ENCODE measurements at regions not wholly inside any gene's neighbourhood (a gene's known extent, or its start where the extent isn't known, plus 50 kb on each side); places are given as distances from the start of the nearest gene placed in this dataset.
A peak's percentile ranks its signal among the peaks of the same experiment; 100 is the strongest.

DNA sequence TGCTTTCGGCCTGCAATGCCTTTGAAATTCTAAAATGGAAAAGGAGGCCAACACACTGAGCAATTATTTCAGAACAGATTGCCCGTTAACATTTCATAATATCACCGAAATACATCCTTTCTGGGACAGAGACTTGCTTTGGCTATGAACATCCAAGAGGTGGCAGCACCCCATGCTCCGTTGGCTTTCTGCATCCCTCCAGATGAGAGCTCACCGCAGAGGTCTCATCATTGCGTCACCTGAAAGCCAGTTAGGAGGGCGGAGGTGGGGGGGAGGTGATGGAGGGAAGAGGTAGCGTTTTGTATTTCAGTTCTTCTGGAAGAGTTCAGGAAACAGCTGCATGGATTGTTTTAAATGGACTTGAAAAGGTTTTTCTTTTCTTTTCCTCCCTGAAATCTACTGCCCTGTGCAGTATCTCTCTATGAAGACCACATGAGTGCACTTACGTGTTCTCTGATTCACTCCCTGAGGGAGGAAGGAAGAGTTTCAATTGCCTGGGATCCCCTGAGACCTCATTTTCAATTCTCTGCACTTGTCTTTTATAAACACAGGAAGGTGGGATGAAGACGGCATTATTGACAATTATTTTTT is 166.8 kb upstream of the PGRMC2 start (continued):
- TF ChIP-seq, protein P1, sequence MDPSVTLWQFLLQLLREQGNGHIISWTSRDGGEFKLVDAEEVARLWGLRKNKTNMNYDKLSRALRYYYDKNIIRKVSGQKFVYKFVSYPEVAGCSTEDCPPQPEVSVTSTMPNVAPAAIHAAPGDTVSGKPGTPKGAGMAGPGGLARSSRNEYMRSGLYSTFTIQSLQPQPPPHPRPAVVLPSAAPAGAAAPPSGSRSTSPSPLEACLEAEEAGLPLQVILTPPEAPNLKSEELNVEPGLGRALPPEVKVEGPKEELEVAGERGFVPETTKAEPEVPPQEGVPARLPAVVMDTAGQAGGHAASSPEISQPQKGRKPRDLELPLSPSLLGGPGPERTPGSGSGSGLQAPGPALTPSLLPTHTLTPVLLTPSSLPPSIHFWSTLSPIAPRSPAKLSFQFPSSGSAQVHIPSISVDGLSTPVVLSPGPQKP (IDR thresholded peaks at IDR 0.05; ENCODE audit: borderline replicate concordance, low read depth, low read length) = no peak
- TF ChIP-seq CEBPB (IDR thresholded peaks at IDR 0.05; ENCODE audit: low read depth, low read length) = peak; percentile 98

DNA sequence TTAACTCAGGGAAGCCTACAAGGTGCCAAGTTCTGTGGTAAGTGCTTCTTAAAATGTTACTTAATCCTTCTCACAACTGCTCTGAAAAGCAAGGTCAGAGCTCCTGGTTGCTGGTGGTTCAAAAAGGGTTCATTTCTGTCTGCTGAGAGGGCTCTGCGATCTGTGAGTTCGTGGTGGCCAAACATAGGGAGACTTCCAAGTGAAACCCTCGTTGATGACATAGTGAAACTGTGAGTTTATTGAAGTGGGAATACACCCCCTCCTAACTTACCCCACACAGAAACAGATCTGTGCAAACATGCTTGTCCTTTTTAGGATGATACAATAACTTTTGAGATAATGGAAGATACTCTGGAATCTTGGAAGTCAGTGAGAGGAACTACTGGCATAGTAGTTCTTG is 164.8 kb upstream of the PGRMC2 start:
- no peak overlapping the region for H3K9ac ChIP-seq (ENCODE audit: low read depth, low read length)
- no peak overlapping the region for H3K56ac ChIP-seq (ENCODE audit: extremely low read depth, insufficient read depth, low read length)
- H3K4ac ChIP-seq (ENCODE audit: low read depth, low read length) = peak overlapping the region; percentile 49; the same call in 1 of the 2 replicates
- no peak overlapping the region for H3K23ac ChIP-seq (ENCODE audit: low read depth, low read length)
- WGBS, 2 experiments (ENCODE audit: extremely low coverage in 2 of 2, insufficient read length in 1 of 2) = no CpG with 5 or more reads among the region's 3 CpGs
- no peak overlapping the region for H3K4me2 ChIP-seq (ENCODE audit: low read depth, low read length)
- H3K79me1 ChIP-seq (ENCODE audit: low read depth in 1 of 2, low read length in 2 of 2) = 0 out of 4 replicates have a peak, but pooled peaks cover 0 to 4% of the 10 kb centered on the region in 2 experiments
- peak overlapping the region; percentile 43 for H2BK20ac ChIP-seq (ENCODE audit: low read depth, low read length)
- peak overlapping the region; percentile 30; the same call in 1 of the 2 replicates for H3K18ac ChIP-seq (ENCODE audit: low read depth, low read length)
- peak overlapping the region; percentile 37 for H2AFZ ChIP-seq (replicated peaks; ENCODE audit: low read length, poor library complexity)
- intact Hi-C loops (cut with micrococcal nuclease) (loop anchor here (5.0 to 10.0 kb wide), 3 partner anchors 65 to 640 kb away; partner anchors contain the start of gene SCLT1), dilution Hi-C loops (cut with HindIII; ENCODE audit: low sequenced_read_pairs, unreplicated experiment) (no loop called here), in situ Hi-C loops (cut with MboI; ENCODE audit: low sequenced_read_pairs) (loop anchor here (5.0 to 10.0 kb wide), 2 partner anchors 258 to 410 kb away; no protein-coding TSS in a partner anchor)
- H2BK15ac ChIP-seq (ENCODE audit: low read depth, low read length) = peak overlapping the region; percentile 40
- 0 out of 2 replicates have a peak overlapping the region, but pooled peaks have one; percentile 2 for H3K27ac ChIP-seq (ENCODE audit: insufficient read depth, low read length)
- H4K20me1 ChIP-seq (ENCODE audit: insufficient read depth, low read length) = no peaks in the 10 kb centered on the region
- H3K9me3 ChIP-seq (ENCODE audit: control insufficient read depth, insufficient read depth, low read length) = no peaks in the 10 kb centered on the region
- POLR2A ChIA-PET (ENCODE audit: unreplicated experiment) = no interaction called here
- ATAC-seq (ENCODE audit: low read depth) (no peak), DNase-seq (no peak)
- H4K8ac ChIP-seq (ENCODE audit: low read depth in 2 of 2, low read length in 2 of 2) = peak overlapping the region; percentile 28 to 46; a peak in 3 of 4 replicates
- H3K36me3 ChIP-seq (ENCODE audit: control insufficient read depth, insufficient read depth, low read length) = no peaks in the 10 kb centered on the region
- CTCF ChIA-PET = no interaction called here
- H2BK120ac ChIP-seq (ENCODE audit: low read depth, low read length) = peak overlapping the region; percentile 62
- H4K91ac ChIP-seq (ENCODE audit: insufficient read depth, low read depth, low read length) = peak overlapping the region; percentile 63
- no TSS peak for BruUV-seq (replicated peaks)
- no peak overlapping the region for H3K4me3 ChIP-seq (ENCODE audit: insufficient read depth, low read depth, low read length)
- H2AK9ac ChIP-seq (replicated peaks; ENCODE audit: low read depth, low read length, poor library complexity) = no peak overlapping the region
- H2AK5ac ChIP-seq (ENCODE audit: low read depth, low read length) = no peak overlapping the region
- peak overlapping the region; percentile 39; the same call in 1 of the 2 replicates for H4K5ac ChIP-seq (ENCODE audit: low read depth, low read length)
- no peak for TF ChIP-seq POLR2A (IDR thresholded peaks at IDR 0.05; ENCODE audit: low read depth, low read length)
- no peak for TF ChIP-seq RCOR1 (IDR thresholded peaks at IDR 0.05; ENCODE audit: insufficient replicate concordance, low read length)
- TF ChIP-seq, protein P1 (IDR thresholded peaks at IDR 0.05; ENCODE audit: borderline replicate concordance, low read depth, low read length) = no peak
- TF ChIP-seq, protein P2, sequence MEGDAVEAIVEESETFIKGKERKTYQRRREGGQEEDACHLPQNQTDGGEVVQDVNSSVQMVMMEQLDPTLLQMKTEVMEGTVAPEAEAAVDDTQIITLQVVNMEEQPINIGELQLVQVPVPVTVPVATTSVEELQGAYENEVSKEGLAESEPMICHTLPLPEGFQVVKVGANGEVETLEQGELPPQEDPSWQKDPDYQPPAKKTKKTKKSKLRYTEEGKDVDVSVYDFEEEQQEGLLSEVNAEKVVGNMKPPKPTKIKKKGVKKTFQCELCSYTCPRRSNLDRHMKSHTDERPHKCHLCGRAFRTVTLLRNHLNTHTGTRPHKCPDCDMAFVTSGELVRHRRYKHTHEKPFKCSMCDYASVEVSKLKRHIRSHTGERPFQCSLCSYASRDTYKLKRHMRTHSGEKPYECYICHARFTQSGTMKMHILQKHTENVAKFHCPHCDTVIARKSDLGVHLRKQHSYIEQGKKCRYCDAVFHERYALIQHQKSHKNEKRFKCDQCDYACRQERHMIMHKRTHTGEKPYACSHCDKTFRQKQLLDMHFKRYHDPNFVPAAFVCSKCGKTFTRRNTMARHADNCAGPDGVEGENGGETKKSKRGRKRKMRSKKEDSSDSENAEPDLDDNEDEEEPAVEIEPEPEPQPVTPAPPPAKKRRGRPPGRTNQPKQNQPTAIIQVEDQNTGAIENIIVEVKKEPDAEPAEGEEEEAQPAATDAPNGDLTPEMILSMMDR (conservative IDR thresholded peaks at IDR 0.05; ENCODE audit: low read depth, low read length) = no peak
- no peak for TF ChIP-seq CHD1 (IDR thresholded peaks at IDR 0.05; ENCODE audit: low read depth, low read length)
- TF ChIP-seq CEBPB (IDR thresholded peaks at IDR 0.05; ENCODE audit: low read depth, low read length) = no peak
- TF ChIP-seq RAD21 (IDR thresholded peaks at IDR 0.05; ENCODE audit: low read length) = no peak
- TF ChIP-seq, protein P3, sequence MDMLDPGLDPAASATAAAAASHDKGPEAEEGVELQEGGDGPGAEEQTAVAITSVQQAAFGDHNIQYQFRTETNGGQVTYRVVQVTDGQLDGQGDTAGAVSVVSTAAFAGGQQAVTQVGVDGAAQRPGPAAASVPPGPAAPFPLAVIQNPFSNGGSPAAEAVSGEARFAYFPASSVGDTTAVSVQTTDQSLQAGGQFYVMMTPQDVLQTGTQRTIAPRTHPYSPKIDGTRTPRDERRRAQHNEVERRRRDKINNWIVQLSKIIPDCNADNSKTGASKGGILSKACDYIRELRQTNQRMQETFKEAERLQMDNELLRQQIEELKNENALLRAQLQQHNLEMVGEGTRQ (IDR thresholded peaks at IDR 0.05; ENCODE audit: low read depth, low read length) = no peak
- H3K9me1 ChIP-seq (ENCODE audit: insufficient read depth, low read length) = peaks cover 17% of the 10 kb centered on the region
- H3K14ac ChIP-seq (replicated peaks; ENCODE audit: low read depth, low read length) = no peak overlapping the region
- H3K27me3 ChIP-seq (ENCODE audit: control insufficient read depth, insufficient read depth, low read length) = no peaks in the 10 kb centered on the region
- no peak overlapping the region for H2BK5ac ChIP-seq (ENCODE audit: low read depth, low read length, poor library complexity, severe bottlenecking)
- peaks cover 20% of the 10 kb centered on the region for H3K4me1 ChIP-seq (ENCODE audit: control insufficient read depth, insufficient read depth, low read length)

All from IMR-90 (cell line).